ENCODE measurements at regions not wholly inside any gene's neighbourhood (a gene's known extent, or its start where the extent isn't known, plus 50 kb on each side); places are given as distances from the start of the nearest gene placed in this dataset.

GRCh38 chr2:228245601-228246000 lies 64.1 kb upstream of the SPHKAP start:
- no peak for TF ChIP-seq CTCF (IDR thresholded peaks at IDR 0.05)
- TF ChIP-seq POLR2A (IDR thresholded peaks at IDR 0.05; ENCODE audit: low read depth), result no peak
